MCF 10A (cell line): ENCODE measurements at regions not wholly inside any gene's neighbourhood (a gene's known extent, or its start where the extent isn't known, plus 50 kb on each side); places are given as distances from the start of the nearest gene placed in this dataset.

Experiments used
- BruUV-seq: library from RNA; stranded (reverse); fragments of 400-500 nt; replicated peaks from 2 replicates; lab custom pipeline; 2021; lab: Mats Ljungman, UMichigan
- CTCF ChIA-PET: fragments of 300-600 bp; sonication (Branson Sonifier 250); formaldehyde crosslinking; extraction: SDS; loops from one replicate; lab custom pipeline; 2021; ENCODE audit warnings: antibody characterized with exemption, inconsistent platforms; lab: Yijun Ruan, JAX
- POLR2A ChIA-PET: fragments of 300-600, 350-650 bp; sonication (Branson Sonifier 250); formaldehyde crosslinking; extraction: SDS; loops from one replicate; lab custom pipeline; 2020; ENCODE audit warnings: antibody characterized with exemption, inconsistent platforms; lab: Yijun Ruan, JAX
- DNase-seq: peaks from one replicate; pipeline ENCODE4 v3.0.0-alpha.2; 2018; ENCODE audit not compliant: unreplicated experiment
- H3K27ac Mint-ChIP-seq: one replicate; pipeline ENCODE4 v1.8.0; 2022; ENCODE audit warnings: mild to moderate bottlenecking, low read depth, mixed read lengths; ENCODE audit not compliant: unreplicated experiment
- H3K27me3 Mint-ChIP-seq: one replicate; pipeline ENCODE4 v1.8.0; 2022; ENCODE audit warnings: mixed read lengths; ENCODE audit not compliant: insufficient read depth, unreplicated experiment
- H3K36me3 Mint-ChIP-seq: one replicate; pipeline ENCODE4 v1.8.0; 2022; ENCODE audit warnings: mild to moderate bottlenecking, moderate library complexity, mixed read lengths; ENCODE audit not compliant: insufficient read depth, unreplicated experiment
- H3K4me1 Mint-ChIP-seq: one replicate; pipeline ENCODE4 v1.8.0; 2022; ENCODE audit warnings: mixed read lengths; ENCODE audit not compliant: insufficient read depth, unreplicated experiment
- H3K4me3 Mint-ChIP-seq: one replicate; pipeline ENCODE4 v1.8.0; 2022; ENCODE audit warnings: mild to moderate bottlenecking, moderate library complexity, mixed read lengths; ENCODE audit not compliant: unreplicated experiment
- H3K9me3 Mint-ChIP-seq: one replicate; pipeline ENCODE4 v1.8.0; 2022; ENCODE audit warnings: mixed read lengths; ENCODE audit not compliant: unreplicated experiment
- intact Hi-C: fragments of 100-400 bp; cut with micrococcal nuclease; formaldehyde crosslinking; loops from 2 replicates; pipeline ENCODE4 v1.14.1; 2022
- TF ChIP-seq, protein P1 (sequence below): fragments of 200-600 bp; IDR thresholded peaks from one replicate; pipeline ENCODE4 v1.8.0; 2022; ENCODE audit warnings: antibody characterized with exemption, mild to moderate bottlenecking; ENCODE audit not compliant: unreplicated experiment

DNA sequence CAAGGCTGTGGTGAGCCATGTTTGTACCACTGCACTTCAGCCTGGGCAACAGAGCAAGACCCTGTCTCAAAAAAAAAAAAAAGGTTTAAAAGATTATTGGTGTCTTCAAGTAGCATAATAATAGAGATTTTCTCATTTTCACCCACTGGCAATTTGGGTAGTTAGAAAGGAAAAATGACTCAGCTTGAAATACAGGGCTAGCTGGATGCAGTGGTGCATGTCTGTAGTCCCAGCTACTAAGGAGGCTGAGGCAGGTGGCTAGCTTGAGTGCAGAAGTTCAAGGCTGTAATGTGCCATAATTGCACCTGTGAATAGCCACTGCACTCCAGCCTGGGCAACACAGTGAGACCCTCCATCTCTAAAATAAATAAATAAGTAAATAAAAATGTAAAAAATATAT lies 111.1 kb downstream of the ARRDC3 start:
- intact Hi-C loops, result no loop called here
- H3K27ac Mint-ChIP-seq, result no peak overlapping the region
- no peaks in the 10 kb centered on the region for H3K36me3 Mint-ChIP-seq
- ChIA-PET CTCF (interaction anchor here (0.7 to 1.3 kb wide), 3 partner anchors 10 to 89 kb away, joined by 3 to 5 read pairs (median 3); no protein-coding TSS in a partner anchor), POLR2A (interaction anchor here (0.8 to 1.6 kb wide), 4 partner anchors 8 to 340 kb away, joined by 3 read pairs; partner anchors contain the start of gene ARRDC3)
- no peak overlapping the region for H3K4me3 Mint-ChIP-seq
- H3K4me1 Mint-ChIP-seq, result no peaks in the 10 kb centered on the region
- no peaks in the 10 kb centered on the region for H3K27me3 Mint-ChIP-seq
- no peak for DNase-seq
- TF ChIP-seq, protein P1, sequence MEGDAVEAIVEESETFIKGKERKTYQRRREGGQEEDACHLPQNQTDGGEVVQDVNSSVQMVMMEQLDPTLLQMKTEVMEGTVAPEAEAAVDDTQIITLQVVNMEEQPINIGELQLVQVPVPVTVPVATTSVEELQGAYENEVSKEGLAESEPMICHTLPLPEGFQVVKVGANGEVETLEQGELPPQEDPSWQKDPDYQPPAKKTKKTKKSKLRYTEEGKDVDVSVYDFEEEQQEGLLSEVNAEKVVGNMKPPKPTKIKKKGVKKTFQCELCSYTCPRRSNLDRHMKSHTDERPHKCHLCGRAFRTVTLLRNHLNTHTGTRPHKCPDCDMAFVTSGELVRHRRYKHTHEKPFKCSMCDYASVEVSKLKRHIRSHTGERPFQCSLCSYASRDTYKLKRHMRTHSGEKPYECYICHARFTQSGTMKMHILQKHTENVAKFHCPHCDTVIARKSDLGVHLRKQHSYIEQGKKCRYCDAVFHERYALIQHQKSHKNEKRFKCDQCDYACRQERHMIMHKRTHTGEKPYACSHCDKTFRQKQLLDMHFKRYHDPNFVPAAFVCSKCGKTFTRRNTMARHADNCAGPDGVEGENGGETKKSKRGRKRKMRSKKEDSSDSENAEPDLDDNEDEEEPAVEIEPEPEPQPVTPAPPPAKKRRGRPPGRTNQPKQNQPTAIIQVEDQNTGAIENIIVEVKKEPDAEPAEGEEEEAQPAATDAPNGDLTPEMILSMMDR, result no peak
- no peaks in the 10 kb centered on the region for H3K9me3 Mint-ChIP-seq
- BruUV-seq, result no TSS peak

GRCh38 chr5:91269198-91269597 lies 113.9 kb downstream of the ARRDC3 start:
- H3K4me1 Mint-ChIP-seq, result peaks cover 10% of the 10 kb centered on the region
- no peak overlapping the region for H3K27ac Mint-ChIP-seq
- BruUV-seq, result no TSS peak
- TF ChIP-seq, protein P1, result no peak
- H3K36me3 Mint-ChIP-seq, result no peaks in the 10 kb centered on the region
- intact Hi-C loops, result no loop called here
- H3K4me3 Mint-ChIP-seq, result no peak overlapping the region
- POLR2A ChIA-PET, result no interaction called here
- CTCF ChIA-PET, result interaction anchor here (0.6 to 2.3 kb wide), 5 partner anchors 11 to 46 kb away, joined by 3 to 6 read pairs (median 3); no protein-coding TSS in a partner anchor
- no peak for DNase-seq
- no peaks in the 10 kb centered on the region for H3K27me3 Mint-ChIP-seq
- no peaks in the 10 kb centered on the region for H3K9me3 Mint-ChIP-seq

- Mint-ChIP-seq H3K4me3 (no peak overlapping the region), H3K27ac (no peak overlapping the region), H3K4me1 (peaks cover 10% of the 10 kb centered on the region), H3K36me3 (no peaks in the 10 kb centered on the region), H3K9me3 (no peaks in the 10 kb centered on the region), H3K27me3 (no peaks in the 10 kb centered on the region)
- no TSS peak for BruUV-seq
- ChIA-PET POLR2A (interaction anchor here (0.7 to 2.6 kb wide), 5 partner anchors 14 to 120 kb away, joined by 3 to 15 read pairs (median 4); no protein-coding TSS in a partner anchor), CTCF (interaction anchor here (0.7 to 1.0 kb wide), 2 partner anchors 47 to 153 kb away, joined by 3 read pairs; no protein-coding TSS in a partner anchor)
- DNase-seq, result peak; percentile 49
- intact Hi-C loops, result no loop called here
- TF ChIP-seq, protein P1, result no peak
Observed at GRCh38 chr5:91266184-91266705, 116.9 kb downstream of the ARRDC3 start.

DNA sequence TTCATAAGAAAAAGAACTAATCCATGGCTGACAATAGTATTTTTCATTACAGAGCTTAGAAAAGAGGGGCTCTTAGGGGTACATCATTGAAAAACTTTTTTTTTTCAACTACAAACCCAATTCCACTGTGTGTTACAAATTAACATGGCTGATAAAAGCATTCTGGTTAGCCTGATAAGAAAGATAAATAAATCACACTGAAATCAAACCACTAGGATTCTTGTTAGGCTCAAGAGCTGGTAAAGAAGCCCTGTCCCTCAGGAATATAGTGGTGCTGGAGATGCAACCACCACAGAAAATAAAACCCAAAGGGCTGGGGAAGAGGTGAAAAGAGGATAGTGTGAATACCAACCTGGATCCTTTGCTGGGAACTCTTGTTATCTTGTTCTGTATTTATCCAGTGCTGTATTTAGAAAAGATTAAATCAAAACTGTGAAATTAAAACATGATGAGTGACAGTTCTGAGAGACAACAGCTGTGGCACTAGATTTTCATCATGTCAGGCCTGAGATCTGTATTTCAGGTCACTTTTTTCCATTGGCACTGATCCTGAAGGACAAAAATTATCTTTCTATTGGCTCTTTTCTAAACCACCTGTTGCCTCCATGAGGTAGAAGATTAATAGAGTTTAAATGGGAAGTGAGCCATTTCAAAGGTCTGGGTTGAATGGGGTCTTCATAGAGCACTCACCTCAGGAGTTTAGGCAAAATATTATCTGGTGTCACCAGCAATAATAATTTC lies 118.6 kb downstream of the ARRDC3 start:
- ChIA-PET CTCF (interaction anchor here (0.6 to 0.7 kb wide), 4 partner anchors 20 to 179 kb away, joined by 3 to 4 read pairs (median 3); no protein-coding TSS in a partner anchor), POLR2A (interaction anchor here (0.7 to 1.9 kb wide), 3 partner anchors 16 to 100 kb away, joined by 3 to 4 read pairs (median 4); no protein-coding TSS in a partner anchor)
- no peak overlapping the region for H3K27ac Mint-ChIP-seq
- H3K4me1 Mint-ChIP-seq, result peaks cover 10% of the 10 kb centered on the region
- intact Hi-C loops, result no loop called here
- no TSS peak for BruUV-seq
- peaks cover 5% of the 10 kb centered on the region for H3K36me3 Mint-ChIP-seq
- H3K27me3 Mint-ChIP-seq, result no peaks in the 10 kb centered on the region
- TF ChIP-seq, protein P1, result no peak
- H3K9me3 Mint-ChIP-seq, result no peaks in the 10 kb centered on the region
- H3K4me3 Mint-ChIP-seq, result no peak overlapping the region
- no peak for DNase-seq
